Hippocampal formation (tissue), 2 donors: ENCODE measurements at regions not wholly inside any gene's neighbourhood (a gene's known extent, or its start where the extent isn't known, plus 50 kb on each side); places are given as distances from the start of the nearest gene placed in this dataset.
A peak's percentile ranks its signal among the peaks of the same experiment; 100 is the strongest.
"Not testable (repeated sequence)": the region's sequence is repeated elsewhere in the genome, so short reads cannot be mapped to it uniquely, and the experiment has no call there.

Experiments used
- DNase-seq, 2 donors: peaks; one replicate each; lab custom pipeline; 2025; lab: John Stamatoyannopoulos, UW

GRCh38 chr5:13640270-13640669, 304.2 kb downstream of the DNAH5 start:
- no peak for DNase-seq

- no peak for DNase-seq
Observed at GRCh38 chr5:13632676-13633075, 311.8 kb downstream of the DNAH5 start.

GRCh38 chr5:13629218-13629617, 315.3 kb downstream of the DNAH5 start:
- no peak for DNase-seq

DNA sequence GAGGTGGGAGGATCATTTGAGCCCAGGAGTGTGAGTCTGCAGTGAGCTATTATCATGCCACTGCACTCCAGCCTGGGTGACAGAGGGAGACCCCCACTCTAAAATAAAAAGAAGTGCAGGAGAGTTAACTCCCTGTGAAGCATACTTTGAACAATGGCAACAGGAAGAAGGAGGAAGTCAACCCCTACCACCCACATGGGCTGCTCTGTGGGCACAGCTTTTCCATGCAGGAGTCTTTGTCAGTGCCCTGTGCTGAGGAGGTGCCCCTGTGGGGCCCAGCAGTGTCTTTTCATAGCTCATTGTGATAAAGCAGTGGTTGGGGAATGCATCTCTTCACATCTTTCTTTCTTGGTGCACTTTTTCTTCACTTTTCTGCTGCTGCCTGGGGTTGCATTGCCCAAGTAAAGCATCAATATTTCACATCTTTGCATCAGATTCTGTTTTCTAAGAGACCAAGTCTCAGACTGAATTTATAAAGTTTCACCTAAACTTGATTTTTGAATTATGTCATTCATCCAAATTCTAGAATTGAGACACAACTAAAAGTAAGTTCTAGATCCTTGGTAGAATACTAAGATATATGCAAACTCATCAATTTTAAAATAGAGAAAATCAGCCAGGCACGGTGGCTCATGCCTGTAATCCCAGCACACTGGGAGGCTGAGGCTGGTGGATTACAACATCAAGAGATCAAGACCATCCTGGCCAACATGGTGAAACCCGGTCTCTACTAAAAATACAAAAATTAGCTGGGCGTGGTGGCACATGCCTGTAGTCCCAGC, 316.6 kb downstream of the DNAH5 start:
- no peak for DNase-seq

DNA sequence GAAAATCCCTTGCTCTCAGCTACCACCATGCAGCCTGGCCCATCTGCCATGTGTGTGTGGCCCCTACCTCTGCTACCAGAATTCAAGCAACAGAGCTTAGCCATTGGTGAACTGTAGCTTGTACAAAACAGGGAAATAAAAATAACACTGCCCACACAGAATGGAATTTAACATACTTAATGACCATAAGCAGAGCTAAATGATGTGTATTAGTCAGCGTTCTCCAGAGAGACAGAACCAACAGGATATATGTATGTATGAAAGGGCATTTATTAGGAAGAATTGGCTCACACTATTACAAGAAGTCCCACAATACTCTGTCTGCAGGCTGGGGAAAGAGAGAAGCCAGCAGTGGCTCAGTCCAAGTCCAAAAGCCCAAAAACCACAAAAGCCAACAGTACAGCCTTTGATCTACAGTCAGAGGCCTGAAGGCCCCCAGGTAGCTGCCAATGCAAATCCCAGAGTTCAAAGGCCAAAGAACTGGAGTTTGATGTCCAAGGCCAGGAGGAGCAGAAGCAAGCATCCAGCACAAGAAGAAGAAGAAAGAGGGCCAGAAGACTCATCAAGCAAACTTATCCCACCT, 318.8 kb downstream of the DNAH5 start:
- DNase-seq, result no peak

GRCh38 chr5:13624283-13625074, 320.0 kb downstream of the DNAH5 start:
- DNase-seq, result no peak

DNA sequence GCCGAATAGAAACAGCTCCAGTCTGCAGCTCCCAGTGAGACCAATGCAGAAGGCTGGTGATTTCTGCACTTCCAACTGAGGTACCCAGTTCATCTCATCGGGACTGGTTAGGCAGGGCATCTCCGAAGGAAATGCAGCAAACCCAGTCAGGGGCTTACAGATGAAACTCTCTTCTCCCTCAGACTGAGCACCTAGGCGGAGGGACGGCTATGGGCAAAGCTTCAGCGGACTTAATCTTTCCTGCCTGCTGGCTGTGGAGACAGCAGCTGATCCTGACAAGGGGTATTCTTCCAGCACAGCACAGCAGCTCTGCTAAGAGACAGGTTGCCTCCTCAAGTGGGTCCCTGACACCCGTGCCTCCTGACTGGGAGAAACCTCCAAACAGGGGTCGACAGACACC, 330.9 kb downstream of the DNAH5 start:
- DNase-seq, result no peak

- DNase-seq, result no peak
Observed at GRCh38 chr5:13611604-13612003, 332.9 kb downstream of the DNAH5 start.

GRCh38 chr5:13609504-13609903, 335.0 kb downstream of the DNAH5 start:
- DNase-seq, result no peak

- no peak for DNase-seq
Observed at GRCh38 chr5:13606051-13606450, 338.4 kb downstream of the DNAH5 start.

- no peak for DNase-seq
Observed at GRCh38 chr5:13601112-13601511, 343.4 kb downstream of the DNAH5 start.

GRCh38 chr5:13595978-13596377, 348.5 kb downstream of the DNAH5 start:
- DNase-seq, result no peak

- no peak for DNase-seq
Observed at GRCh38 chr5:13591621-13592020, 352.9 kb downstream of the DNAH5 start.

DNA sequence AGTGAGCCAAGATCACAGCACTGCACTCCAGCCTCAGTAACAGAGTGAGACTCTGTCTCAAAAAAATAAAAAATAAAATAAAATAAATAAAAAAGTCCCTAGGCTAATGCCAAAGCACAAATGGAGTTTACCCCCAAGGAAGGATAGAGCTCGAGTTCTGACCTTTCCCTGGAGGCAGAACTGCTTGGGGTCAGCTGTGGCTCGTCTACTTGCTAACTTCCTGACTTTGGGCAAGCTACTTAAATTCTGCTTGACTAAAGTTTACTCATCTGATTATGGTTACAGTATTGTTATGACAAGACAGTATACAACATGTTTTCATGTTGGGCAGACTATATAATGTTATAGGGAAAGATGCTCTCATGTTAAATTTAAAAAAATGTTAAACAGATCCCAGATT, 359.2 kb downstream of the DNAH5 start:
- DNase-seq, result no peak

DNA sequence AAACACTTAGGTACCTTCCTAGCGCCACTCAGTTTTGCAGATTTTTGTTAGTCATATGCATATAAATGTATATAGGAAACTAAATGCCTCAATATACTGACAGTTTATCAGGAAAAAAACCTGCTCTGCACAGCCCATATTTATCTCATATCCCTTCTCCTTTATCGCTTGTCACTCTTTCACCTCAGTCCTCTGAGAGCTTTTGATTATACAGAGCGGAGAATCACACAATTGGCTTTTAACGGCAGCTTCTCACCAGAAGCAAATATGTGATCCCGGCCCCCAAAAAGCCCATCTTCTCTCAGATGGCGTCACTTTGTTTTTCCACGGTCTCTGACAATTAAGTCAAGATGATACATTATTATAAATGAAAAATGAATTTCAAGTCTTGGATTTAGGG, 362.6 kb downstream of the DNAH5 start:
- DNase-seq, result no peak

DNA sequence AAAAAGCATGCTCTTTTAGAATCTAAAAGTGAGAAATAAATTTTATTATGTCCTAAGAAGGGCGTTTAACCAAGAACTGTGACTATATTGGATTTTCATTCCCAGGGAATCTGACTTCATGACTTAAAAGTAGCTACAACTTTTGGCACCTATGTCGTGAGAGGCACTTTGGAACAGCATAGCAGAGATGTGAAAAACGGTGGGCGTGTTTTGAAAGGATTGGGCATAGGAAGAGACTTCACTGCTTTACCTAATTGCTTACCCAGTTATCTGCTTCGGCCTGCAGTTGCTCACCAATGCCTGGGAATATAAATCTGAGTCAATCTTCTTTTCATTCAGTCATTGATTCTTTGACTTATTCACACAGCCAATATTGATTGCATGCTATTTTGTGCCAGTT, 363.4 kb downstream of the DNAH5 start:
- DNase-seq, result peak in 1 of 2 donors; percentile 23

- DNase-seq, result no peak
Observed at GRCh38 chr5:13580058-13580457, 364.4 kb downstream of the DNAH5 start.

GRCh38 chr5:13579091-13579490, 365.4 kb downstream of the DNAH5 start:
- DNase-seq, result not testable (repeated sequence)

DNA sequence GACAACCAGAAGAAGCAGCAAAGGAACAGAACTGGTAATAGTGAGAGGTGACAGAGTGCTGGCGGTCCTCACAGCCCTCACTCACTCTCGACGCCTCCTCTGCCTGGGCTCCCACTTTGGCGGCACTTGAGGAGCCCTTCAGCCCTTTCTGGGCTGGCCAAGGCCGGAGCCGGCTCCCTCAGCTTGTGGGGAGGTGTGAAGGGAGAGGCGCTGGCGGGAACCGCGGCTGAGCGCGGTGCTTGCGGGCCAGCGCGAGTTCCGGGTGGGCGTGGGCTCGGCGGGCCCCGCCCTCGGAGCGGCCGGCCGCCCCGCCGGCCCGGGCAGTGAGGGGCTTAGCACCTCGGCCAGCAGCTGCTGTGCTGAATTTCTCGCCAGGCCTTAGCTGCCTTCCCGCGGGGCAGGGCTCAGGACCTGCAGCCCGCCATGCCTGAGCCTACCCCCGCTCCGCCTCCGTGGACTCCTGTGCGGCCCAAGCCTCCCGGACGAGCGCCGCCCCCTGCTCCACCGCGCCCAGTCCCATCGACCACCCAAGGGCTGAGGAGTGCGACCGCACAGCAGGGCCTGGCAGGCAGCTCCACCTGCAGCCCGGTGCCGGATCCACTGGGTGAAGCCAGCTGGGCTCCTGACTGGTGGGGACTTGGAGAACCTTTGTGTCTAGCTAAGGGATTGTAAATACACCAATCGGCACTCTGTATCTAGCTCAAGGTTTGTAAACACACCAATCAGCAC, 366.0 kb downstream of the DNAH5 start:
- not testable (repeated sequence) for DNase-seq

DNA sequence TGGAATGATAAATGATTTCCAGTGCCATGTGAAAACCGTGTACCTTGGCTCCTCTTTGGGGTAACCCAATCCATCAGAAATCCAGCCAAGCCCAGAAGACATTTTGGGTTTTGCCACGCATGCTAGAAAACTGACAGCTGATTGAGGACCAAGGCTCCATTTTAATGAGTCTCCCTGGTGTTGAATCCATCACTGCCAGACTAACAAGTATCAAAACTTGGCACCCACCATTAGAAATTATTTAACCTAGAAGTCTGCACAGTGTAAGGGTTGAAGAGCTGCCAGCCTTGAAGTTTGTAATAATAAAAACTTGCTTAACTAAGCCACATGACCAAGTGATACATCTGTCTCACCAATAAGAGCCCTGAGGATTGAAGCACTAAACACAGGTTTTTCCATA, 369.9 kb downstream of the DNAH5 start:
- no peak for DNase-seq

- DNase-seq, result no peak
Observed at GRCh38 chr5:13572163-13572562, 372.3 kb downstream of the DNAH5 start.

DNA sequence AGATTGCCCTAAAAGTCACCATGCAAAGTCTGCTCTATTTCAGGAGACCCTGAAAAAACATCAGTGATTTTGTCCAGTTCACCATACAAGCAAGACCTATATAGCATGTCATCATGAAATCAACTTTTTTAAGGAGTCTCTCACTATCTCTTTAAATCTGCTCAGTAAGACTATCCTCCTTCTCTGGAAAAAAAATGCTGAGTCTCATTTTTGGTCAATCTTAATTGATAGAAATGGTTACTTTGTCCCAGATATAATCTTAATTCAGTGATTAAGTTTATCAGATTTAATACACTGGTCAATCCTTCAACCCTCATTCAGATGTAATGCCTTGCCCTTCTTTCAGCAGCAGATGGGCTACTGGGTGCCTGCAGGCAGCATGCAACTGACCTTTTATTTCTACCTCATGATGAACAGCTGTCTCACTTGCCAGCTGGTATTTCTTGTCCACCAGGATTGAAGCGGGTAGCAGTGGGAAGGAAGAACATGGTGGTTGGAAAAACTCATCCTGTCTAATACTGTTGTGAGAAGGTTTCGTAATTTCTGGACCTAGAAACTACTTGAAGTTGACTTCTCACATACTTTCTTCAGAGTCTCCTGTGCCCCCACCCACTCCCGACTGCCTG, 375.3 kb downstream of the DNAH5 start:
- DNase-seq, result no peak
